Activated B cell treated with CpG ODN at 0.5 μM for 24 hours (primary cell): ENCODE measurements at regions not wholly inside any gene's neighbourhood (a gene's known extent, or its start where the extent isn't known, plus 50 kb on each side); places are given as distances from the start of the nearest gene placed in this dataset.

Experiments used
- ATAC-seq: fragments of 200-7000 bp; cut with Tn5 transposase; one replicate; pipeline ENCODE4 v1.10.0; 2021; ENCODE audit warnings: low read depth, mild to moderate bottlenecking, moderate library complexity
- CTCF ChIA-PET: fragments of 350-600 bp; sonication (Branson Sonifier 250); formaldehyde crosslinking; loops from one replicate; lab custom pipeline; 2021; ENCODE audit warnings: antibody characterized with exemption; lab: Charles Lee
- POLR2A ChIA-PET: fragments of 350-600 bp; sonication (Branson Sonifier 250); formaldehyde crosslinking; loops from one replicate; lab custom pipeline; 2021; ENCODE audit warnings: antibody characterized with exemption; lab: Charles Lee
- DNase-seq: peaks from one replicate; pipeline ENCODE4 v3.0.0; 2022
- H3K27ac Mint-ChIP-seq: one replicate; pipeline ENCODE4 v1.8.0; 2020; ENCODE audit warnings: mixed read lengths
- H3K27me3 Mint-ChIP-seq: one replicate; pipeline ENCODE4 v1.8.0; 2021; ENCODE audit warnings: mixed read lengths
- H3K36me3 Mint-ChIP-seq: one replicate; pipeline ENCODE4 v1.8.0; 2021; ENCODE audit warnings: low read depth, mixed read lengths
- H3K4me1 Mint-ChIP-seq: one replicate; pipeline ENCODE4 v1.8.0; 2021; ENCODE audit warnings: mixed read lengths
- H3K4me3 Mint-ChIP-seq: one replicate; pipeline ENCODE4 v1.8.0; 2020; ENCODE audit warnings: mild to moderate bottlenecking, mixed read lengths
- H3K9me3 Mint-ChIP-seq: one replicate; pipeline ENCODE4 v1.8.0; 2020; ENCODE audit warnings: mixed read lengths
- intact Hi-C: fragments of 100-400 bp; cut with micrococcal nuclease; formaldehyde crosslinking; loops from one replicate; pipeline ENCODE4 v1.15.1; 2024
- TF ChIP-seq, protein P1 (sequence below): fragments of 200-600 bp; IDR thresholded peaks from one replicate; pipeline ENCODE4 v1.8.0; 2022; ENCODE audit warnings: antibody characterized with exemption, mild to moderate bottlenecking

DNA sequence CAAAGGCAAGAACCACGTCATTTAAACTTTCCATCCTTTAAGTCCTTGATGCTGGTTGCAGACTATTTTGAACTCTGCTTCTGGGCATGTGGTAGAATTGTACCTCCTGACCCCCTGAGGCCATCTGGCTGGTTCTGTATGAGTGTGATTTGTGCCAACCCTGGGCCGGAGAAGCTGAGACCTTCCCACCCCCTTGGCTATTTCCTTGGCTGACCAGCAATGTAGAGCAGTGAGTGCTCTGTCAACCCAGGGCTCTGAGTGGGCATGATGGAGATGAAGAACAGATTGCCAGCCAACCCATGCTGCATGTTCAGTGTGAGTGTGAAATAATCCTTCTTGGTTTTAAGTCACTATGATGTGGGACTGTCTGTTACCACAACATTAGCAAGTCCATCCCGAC is 82.1 kb upstream of the RASGRP1 start:
- no peak for DNase-seq
- no peak for ATAC-seq
- TF ChIP-seq, protein P1, sequence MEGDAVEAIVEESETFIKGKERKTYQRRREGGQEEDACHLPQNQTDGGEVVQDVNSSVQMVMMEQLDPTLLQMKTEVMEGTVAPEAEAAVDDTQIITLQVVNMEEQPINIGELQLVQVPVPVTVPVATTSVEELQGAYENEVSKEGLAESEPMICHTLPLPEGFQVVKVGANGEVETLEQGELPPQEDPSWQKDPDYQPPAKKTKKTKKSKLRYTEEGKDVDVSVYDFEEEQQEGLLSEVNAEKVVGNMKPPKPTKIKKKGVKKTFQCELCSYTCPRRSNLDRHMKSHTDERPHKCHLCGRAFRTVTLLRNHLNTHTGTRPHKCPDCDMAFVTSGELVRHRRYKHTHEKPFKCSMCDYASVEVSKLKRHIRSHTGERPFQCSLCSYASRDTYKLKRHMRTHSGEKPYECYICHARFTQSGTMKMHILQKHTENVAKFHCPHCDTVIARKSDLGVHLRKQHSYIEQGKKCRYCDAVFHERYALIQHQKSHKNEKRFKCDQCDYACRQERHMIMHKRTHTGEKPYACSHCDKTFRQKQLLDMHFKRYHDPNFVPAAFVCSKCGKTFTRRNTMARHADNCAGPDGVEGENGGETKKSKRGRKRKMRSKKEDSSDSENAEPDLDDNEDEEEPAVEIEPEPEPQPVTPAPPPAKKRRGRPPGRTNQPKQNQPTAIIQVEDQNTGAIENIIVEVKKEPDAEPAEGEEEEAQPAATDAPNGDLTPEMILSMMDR = no peak
- intact Hi-C loops = no loop called here
- H3K27ac Mint-ChIP-seq = no peak overlapping the region
- peaks cover 60% of the 10 kb centered on the region for H3K4me1 Mint-ChIP-seq
- no peak overlapping the region for H3K4me3 Mint-ChIP-seq
- H3K36me3 Mint-ChIP-seq = no peaks in the 10 kb centered on the region
- CTCF ChIA-PET = no interaction called here
- H3K9me3 Mint-ChIP-seq = no peaks in the 10 kb centered on the region
- POLR2A ChIA-PET = no interaction called here
- H3K27me3 Mint-ChIP-seq = no peaks in the 10 kb centered on the region

DNA sequence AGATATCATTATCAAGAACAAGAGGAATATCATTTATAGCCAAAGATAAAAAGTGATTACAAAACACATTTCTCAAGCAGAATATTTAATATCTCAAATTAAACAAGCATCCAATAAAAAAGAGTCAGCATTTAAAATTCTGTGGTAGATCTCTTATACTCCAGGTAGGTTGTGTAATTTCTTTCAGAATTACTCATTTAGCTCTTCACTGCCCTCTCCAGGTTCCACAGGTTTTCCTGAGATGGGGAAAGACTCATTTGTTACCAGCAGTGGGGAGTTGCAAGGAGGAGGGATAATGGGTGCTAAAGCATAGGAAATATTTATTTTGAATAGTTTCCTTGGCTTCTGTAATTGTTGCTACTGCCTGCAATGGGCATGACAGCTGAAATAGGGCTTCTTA is 83.1 kb upstream of the RASGRP1 start:
- intact Hi-C loops = no loop called here
- Mint-ChIP-seq H3K36me3 (no peaks in the 10 kb centered on the region), H3K27me3 (no peaks in the 10 kb centered on the region), H3K4me1 (peaks cover 60% of the 10 kb centered on the region), H3K4me3 (no peak overlapping the region), H3K9me3 (no peaks in the 10 kb centered on the region), H3K27ac (no peak overlapping the region)
- ATAC-seq (no peak), DNase-seq (no peak)
- ChIA-PET CTCF (interaction anchor here (1.4 to 6.7 kb wide), 3 partner anchors 17 to 84 kb away, joined by 5 to 45 read pairs (median 15); partner anchors contain the start of gene RASGRP1), POLR2A (no interaction called here)
- TF ChIP-seq, protein P1 = no peak

DNA sequence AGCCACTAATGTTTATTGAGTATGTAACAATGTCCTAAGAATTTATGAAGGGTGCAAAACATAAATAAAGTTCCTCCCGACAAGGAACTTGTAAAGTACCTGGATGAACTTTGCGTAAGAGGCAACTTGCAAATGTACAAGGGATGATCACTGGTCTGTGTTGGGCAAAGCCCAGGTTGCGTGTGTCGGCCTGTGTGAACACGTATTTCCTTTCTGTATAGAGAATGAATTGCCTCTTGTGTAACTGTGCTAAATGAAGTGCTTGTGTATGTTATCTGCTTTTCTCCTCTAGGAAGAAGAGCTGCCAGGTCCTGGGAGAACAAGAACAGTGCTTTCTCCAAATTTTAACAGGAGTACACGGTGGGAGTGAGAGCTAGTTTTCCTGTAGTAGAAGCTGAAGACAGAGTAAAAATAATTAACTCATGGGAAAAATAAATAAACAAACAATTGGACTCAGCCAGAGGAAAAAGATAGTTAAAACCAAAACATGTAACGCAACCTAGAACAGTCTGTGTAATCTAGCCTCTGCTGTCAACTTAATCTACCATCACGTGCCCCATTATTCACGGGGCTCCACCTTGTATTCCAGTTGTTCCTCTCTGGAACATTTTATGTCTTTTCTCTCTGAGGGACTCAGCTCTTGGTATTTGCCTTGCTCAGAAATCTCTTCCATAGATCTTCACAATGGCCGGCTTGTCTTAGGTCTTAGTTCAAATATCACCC is 83.7 kb upstream of the RASGRP1 start:
- TF ChIP-seq, protein P1 = no peak
- no peaks in the 10 kb centered on the region for H3K36me3 Mint-ChIP-seq

DNA sequence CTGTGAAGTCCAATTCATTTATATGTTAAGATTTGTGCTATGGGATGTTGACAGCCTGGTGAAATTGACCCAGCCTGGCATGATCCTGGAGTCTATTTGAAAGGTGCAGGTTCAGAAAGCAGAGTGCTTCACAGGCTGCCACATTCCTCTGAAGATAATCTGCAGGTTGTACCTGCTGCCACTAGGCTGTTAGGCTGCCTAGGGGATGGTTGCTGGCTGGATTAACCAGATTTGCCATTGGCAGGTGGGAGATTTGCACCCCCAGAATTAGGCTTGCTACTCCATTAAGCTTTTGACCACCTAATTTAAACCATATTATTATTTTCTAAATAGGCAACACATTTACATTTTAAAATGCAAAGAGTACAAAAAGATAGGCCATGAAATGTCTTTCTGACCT is 85.8 kb upstream of the RASGRP1 start:
- H3K36me3 Mint-ChIP-seq = no peaks in the 10 kb centered on the region
- ChIA-PET CTCF (interaction anchor here (1.2 to 6.7 kb wide), 5 partner anchors 21 to 87 kb away, joined by 4 to 45 read pairs (median 6); partner anchors contain the start of gene RASGRP1), POLR2A (interaction anchor here (1.3 to 5.6 kb wide), 5 partner anchors 22 to 196 kb away, joined by 9 to 76 read pairs (median 13); partner anchors contain the start of genes FAM98B and RASGRP1)
- H3K4me3 Mint-ChIP-seq = peak overlapping the region; percentile 72
- ATAC-seq (no peak), DNase-seq (no peak)
- no peaks in the 10 kb centered on the region for H3K27me3 Mint-ChIP-seq
- peak overlapping the region; percentile 89 for H3K27ac Mint-ChIP-seq
- intact Hi-C loops = no loop called here
- H3K4me1 Mint-ChIP-seq = peaks cover 60% of the 10 kb centered on the region
- TF ChIP-seq, protein P1 = no peak
- no peaks in the 10 kb centered on the region for H3K9me3 Mint-ChIP-seq

More for the DNA sequence above, 83.7 kb upstream of the RASGRP1 start:
- POLR2A ChIA-PET = interaction anchor here (1.3 to 5.6 kb wide), 2 partner anchors 24 to 84 kb away, joined by 4 to 76 read pairs; partner anchors contain the start of gene RASGRP1
- Mint-ChIP-seq H3K4me3 (no peak overlapping the region), H3K4me1 (peaks cover 60% of the 10 kb centered on the region), H3K9me3 (no peaks in the 10 kb centered on the region), H3K27ac (no peak overlapping the region), H3K27me3 (no peaks in the 10 kb centered on the region)
- ATAC-seq (no peak), DNase-seq (no peak)
- CTCF ChIA-PET = interaction anchor here (1.4 to 6.7 kb wide), 3 partner anchors 17 to 85 kb away, joined by 5 to 45 read pairs (median 15); partner anchors contain the start of gene RASGRP1
- intact Hi-C loops = no loop called here

DNA sequence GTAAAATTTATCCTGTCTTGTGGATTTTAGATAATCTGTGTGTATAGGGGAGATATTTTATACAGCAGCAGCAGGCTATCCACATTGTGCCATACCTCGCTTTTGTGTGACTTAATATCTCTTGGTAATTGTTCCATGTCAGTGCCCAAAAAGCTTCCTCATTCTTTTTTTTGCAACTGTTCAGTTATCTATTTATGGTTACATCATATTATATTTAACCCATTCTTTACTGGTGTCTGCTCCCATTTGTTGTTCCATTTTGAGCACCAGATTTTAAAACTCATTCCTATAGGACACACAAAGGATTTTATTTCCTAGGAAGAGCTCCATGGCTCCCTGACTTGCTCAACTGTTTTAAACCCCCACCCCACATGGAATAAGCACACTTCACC is 86.3 kb upstream of the RASGRP1 start:
- no peaks in the 10 kb centered on the region for H3K9me3 Mint-ChIP-seq
- ATAC-seq = peak; percentile 71
- no peaks in the 10 kb centered on the region for H3K36me3 Mint-ChIP-seq
- intact Hi-C loops = loop anchor here (1.0 kb wide), 5 partner anchors 9 to 87 kb away; partner anchors contain the start of gene RASGRP1
- ChIA-PET POLR2A (interaction anchor here (0.9 to 5.6 kb wide), 6 partner anchors 14 to 197 kb away, joined by 3 to 76 read pairs (median 12); partner anchors contain the start of genes FAM98B and RASGRP1), CTCF (interaction anchor here (1.0 to 6.7 kb wide), 7 partner anchors 21 to 87 kb away, joined by 3 to 45 read pairs (median 6); partner anchors contain the start of gene RASGRP1)
- TF ChIP-seq, protein P1 = no peak
- H3K4me1 Mint-ChIP-seq = peaks cover 60% of the 10 kb centered on the region
- H3K27me3 Mint-ChIP-seq = no peaks in the 10 kb centered on the region
- no peak for DNase-seq
- peak overlapping the region; percentile 89 for H3K27ac Mint-ChIP-seq
- peak overlapping the region; percentile 72 for H3K4me3 Mint-ChIP-seq
